ENCODE measurements at regions not wholly inside any gene's neighbourhood (a gene's known extent, or its start where the extent isn't known, plus 50 kb on each side); places are given as distances from the start of the nearest gene placed in this dataset.

DNA sequence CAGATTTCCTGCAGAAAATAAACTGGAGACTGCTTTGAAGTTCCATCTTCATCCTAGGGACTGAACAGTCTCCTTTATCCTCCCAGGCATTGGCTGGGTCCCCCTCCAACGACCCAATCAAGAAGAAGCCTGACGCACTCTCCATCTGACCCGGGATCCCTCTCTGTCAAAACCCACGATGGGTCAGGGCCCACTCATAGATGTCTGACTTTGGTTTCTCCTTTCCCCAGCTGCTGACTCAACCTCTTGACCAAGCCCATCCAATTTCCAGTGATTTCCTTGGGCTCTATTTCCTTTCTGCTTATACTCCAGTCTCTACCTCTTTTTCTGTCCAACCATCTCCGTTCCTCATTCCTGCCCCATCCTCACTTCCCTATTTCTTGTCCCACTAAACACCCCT lies 189.7 kb downstream of the MIAT start:
- no peak for DNase-seq

DNA sequence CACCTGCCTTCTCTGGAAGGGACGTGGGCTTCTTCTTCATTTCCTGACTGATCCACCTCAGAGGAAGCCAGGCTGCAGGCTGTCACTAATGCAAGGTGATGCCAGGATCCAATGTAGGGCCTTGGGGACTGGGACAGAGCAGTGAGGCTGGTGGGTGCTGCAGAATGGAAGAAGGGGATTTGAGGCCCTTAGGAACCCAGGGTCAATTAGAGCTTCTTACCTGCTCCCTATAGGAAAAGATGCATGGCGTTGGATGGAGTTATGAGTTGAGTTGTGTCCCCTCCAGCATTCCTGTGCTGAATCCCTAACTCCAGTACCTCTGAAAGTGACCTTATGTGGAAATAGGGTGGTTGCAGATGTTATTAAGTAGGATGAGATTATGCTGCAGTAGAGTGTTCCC lies 190.4 kb downstream of the MIAT start:
- no peak for DNase-seq

DNA sequence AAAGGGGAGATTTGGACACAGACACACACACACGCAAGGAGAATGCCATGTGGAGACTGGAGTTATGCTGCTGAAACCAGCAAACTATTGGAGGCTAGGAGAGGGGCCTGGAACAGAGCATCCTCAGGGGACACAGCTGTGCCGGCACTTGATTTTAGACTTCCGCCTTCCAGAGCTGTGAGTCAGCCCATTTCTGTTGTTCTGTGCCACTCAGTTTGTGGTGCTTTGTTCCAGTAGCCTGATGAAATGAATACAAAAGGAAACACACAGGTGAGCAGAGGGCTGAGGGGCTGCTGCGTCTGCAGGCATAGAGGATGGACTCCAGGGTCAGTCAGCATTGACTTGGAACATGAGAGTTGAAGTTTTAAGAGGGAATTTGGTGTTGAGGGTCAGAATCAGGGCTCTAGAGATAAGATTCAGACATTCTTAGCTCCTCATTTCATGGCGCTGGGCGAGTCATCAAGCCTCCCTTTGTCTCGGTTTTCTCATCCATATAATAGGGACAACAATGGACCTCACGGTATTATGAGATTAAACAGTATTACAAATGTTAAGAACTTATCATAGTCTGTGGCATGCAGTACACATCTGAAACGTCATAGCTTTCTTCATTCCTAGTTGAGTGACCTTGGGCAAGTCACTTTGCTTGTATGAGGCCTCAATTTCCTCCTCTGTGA lies 191.0 kb downstream of the MIAT start:
- no peak for DNase-seq

DNA sequence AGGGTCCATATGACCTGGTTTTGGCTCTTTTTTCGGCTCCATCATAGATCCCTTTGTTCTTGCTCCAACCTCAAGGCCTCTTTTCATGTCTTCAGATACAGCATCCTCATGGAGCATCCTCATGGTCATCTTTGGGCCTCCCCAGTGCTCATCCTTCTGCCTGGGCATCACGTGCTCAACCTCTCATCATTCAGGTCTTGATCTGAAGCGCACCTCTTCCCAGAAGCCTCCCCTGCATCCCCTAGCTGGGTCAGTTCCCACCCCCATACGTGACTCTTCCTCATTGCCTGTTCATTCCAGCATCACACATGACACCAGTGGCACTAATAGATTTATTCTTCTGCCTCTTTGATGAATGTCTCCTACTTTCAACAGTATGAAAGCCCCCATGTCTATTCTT lies 192.2 kb downstream of the MIAT start:
- no peak for DNase-seq

DNA sequence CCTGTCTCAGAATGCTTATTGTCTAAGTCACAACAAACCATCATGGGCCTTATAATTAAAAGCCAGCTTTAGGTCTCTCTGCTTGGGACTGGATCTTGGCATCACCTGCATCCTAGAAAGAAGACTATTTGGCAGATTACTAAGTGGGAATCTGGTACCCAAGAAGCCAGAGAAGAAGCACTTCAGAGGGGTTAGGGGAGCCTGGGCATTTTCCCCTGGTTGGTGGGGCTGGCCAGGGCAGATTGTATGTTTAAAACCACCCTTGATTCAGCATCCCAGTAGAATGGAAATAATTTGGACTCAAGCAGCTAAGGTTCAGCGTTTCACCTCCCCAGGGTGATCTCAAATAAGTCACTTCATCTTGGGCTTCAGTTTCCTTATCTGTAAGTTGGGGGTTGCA lies 193.7 kb downstream of the MIAT start:
- no peak for DNase-seq

DNA sequence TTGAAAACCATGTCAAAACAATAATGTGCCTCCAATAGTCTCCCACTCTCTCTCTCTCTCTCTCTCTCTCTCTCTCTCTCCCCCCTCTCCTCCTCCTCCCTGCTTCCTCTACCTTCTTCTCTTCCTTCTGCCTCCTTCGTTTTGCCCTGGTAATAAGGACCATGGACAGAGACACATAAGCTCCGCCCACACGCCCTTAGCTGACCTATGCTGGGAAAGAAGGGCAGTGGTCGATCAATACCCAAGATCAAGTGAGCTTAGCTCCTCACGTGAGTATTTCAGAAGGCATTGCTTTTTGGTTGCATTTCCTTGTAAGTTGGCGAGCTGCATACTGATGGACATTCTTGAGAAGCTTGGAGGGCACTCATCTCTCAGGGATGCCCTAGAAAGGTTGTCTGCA lies 194.8 kb downstream of the MIAT start:
- no peak for DNase-seq

DNA sequence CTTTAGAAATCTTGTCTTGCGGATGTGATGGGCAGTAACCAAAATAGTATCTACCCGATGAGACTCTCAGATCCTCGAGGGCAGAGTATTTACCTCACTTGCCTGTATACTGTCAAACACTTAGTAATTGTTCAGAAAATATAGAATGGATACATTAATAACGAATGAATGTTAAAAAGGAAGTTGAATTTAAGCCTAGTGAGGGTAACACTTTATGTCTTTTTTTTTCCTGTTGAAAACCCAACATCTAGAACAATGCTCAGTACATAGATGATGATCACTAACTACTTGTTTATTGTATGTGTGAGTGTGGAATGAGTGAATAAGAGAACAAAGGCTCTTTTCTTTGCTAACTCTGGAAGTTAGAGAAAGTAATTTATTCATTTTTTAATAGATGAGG lies 195.7 kb downstream of the MIAT start:
- no peak for DNase-seq

DNA sequence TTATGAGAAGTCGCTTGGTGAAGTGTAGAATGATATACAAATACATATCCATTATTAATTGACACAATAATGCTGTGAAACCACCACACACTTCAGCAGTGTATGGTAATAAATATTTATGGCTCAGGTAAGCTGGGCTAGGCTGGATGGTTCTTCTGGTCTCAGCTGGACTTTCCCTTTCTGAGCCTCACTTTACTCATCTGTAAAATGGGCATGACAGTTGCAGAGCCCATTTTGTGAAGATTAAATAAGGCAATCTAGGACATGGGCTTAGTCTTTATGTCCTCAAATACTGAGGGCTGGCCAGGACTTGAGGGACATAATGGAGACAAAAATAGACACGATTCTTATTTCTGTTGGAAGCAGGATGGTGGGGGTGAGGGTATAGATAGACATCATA lies 196.1 kb downstream of the MIAT start:
- DNase-seq = no peak

DNA sequence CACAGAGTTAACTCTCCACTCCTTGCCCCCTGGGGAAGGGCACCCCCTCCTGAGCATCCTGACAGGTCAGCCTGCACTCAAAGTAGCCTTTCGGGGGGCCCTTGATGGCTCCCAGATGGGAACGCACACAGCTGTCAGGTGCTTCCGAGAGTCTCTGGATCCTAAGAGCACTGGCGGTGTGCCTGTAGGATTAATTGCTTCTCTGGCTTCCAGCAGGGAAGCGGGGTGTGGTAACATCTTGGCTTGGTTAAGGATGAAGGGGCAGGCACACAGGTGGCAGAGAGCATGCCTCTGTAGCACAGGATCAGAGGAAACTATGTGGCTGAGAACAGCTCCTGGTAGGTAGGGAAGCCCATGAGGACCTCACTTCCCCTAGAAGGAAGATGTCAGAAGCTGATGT lies 199.8 kb downstream of the MIAT start:
- no peak for DNase-seq

DNA sequence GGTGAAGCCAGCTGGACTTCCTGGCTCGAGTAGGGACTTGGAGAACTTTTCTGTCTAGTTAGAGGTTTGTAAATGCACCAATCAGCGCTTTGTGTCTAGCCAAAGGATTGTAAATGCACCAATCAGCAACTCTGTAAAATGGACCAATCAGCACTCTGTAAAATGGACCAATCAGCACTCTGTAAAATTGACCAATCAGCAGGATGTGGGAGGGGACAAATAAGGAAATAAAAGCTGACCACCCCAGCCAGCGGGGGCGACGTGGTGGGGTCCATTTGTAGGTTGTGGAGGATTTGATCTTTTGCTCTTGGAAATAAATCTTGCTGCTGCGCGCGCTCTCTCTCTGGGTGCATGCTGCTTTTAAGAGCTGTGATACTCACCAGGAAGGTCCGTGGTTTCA lies 202.9 kb downstream of the MIAT start:
- DNase-seq = no peak

DNA sequence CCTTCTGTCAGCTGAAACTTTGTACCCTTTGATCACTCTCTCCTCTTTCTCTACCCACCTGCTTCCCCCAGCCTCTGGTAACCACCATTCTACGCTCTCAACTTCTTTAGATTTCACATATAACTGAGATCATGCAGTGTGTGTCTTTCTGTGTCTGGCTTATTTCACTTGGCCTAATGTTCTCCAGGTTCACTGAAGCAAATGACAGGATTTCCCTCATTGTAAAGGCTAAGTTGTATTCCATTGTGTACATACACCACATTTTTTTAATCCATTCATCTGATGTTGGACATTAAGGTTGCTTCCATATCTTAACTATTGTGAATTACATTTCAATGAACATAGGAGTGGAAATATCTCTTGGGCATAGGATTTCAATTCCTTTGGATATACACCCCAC lies 207.6 kb downstream of the MIAT start:
- DNase-seq = no peak

DNA sequence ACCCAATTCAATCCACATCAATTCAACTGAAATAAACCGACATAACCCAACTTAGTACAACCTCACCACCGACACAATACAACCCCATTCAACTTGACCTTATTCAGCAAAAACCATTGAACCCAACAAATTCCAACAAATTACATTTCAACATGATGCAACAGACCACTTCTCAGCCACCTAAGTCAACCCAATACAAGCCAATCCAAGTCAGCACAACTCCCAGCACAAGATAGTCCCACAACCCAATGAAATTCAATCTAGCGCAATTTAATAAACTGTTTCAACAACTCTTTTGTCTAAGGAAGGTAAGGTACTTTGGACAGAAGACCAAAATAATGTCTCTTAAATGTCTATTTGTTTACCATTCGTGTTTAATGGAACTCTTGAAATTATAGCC lies 226.0 kb downstream of the MIAT start:
- DNase-seq = no peak

DNA sequence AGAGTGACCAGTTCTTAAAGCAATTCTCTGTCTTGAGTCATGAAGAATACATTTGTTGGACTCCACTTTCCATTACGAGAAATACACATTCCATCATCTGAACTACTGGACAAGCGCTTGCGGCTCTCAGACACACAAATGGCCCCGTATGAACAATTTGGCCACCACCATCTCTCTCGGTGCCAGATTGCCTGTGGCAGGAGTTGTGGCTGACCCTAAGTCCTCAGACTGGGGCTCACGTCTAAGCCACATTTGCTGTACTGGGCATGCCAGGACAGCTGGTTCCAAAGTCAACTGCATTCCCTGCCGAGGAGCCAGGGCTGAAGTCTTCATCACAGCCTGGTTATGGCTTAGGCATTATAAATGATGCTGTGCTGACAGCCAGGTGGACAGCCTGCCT lies 227.5 kb downstream of the MIAT start:
- peak; percentile 48 for DNase-seq

DNA sequence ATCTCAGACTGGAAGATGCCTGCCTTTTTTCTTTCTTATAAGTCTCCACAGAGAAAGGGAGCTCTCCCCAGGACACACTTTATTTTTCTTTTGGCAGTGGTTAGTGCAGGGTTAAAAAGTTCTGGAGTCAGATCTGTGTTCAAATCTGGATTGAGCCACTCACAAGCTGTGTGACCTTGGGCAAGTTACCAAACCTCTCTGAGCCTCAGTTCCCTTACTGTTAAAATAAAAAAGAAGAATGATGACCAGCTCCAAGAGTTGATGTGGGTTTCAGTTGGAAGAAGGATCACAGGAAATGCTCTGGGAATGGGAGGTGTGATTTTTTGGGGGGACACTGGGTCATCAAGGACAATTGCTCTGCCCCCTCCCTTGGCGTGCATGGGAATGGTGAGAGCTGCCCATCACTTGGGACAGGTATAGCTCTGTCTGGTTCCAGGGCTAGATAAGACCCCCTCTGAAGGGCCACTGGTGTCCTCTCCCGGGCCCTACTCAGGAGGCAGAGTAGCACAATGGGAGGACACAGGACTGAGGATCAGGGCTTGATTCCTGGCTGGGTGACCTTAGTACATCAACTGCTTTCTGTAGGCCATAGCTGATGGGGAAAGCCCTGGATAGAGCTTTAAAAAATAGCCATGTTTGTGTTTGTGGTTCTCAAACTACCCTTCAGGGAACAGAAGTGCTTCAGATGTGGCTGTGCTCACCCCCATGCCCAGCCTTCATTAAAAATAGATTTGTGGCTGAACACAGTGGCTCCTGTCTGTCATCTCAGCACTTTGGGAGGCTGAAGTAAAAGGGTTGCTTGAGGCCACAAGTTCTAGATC lies 228.3 kb downstream of the MIAT start:
- DNase-seq = no peak

DNA sequence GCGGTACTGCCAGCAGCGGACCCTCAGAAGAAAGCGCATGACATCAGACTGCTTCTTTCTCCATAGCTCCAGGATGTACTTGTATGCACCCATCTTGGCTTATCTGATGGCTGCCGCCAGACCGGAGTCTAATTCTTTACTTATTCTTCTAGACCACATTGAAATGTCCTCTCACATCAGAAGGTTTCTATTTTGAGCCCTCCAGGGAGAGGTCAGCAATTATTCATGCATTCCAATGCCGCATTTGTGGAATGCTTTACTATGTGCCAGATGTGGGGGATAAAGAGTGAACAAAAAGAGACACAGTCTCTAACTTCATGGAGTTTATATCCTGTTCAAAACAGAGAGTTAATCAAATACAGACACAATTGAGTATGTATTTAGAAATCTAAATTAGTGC lies 230.1 kb downstream of the MIAT start:
- peak; percentile 36 for DNase-seq

DNA sequence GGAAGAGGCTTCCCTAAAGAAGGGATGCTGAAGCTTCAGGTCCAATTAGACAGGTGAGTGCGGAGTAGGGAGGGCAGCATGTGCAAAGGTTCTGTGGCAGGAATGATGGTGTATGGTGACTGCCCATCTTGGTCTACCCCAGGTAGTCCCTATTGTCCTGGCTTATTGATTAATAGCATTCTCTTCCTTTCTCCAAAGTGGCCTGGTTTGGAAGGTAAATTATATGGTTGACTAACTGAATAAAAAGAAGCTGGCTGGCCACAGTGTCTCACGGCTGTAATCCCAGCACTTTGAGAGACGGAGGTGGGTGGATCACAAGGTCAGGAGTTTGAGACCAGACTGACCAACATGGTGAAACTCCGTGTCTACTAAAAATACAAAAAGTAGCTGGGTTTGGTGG lies 230.5 kb downstream of the MIAT start:
- no peak for DNase-seq

DNA sequence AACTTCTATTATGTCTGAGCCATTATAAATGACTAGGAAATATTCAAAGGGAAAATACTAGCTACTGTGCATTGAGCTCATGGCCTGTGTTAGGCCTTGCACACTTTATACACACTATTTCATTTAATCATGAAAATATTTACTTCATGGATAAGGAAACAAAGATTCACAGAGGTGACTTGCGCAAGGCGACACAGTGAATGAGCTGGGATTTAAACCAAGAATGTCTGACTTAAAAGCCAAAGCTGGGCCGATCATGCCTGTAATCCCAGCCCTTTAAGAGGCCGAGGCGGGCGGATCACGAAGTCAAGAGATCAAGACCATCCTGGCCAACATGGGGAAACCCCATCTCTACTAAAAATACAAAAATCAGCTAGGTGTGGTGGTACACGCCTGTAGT lies 231.5 kb downstream of the MIAT start:
- no peak for DNase-seq

DNA sequence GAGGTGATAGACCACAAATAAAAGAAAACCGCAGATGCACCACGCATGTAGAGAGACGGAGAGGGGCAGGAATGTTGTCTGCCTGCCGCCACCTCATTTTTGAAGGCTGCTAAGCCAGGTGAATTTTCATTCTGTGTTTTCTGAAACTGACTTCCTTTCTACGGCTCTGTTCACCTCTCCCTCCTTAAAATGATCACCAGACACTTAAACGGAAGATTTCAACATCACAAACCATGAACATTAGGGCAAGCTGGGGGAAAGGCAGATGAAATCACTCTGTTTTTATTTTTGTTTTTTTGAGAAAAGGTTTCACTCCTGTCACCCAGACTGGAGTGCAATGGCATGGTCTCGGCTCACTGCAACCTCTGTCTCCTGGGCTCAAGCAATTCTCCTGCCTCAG lies 232.4 kb downstream of the MIAT start:
- no peak for DNase-seq

DNA sequence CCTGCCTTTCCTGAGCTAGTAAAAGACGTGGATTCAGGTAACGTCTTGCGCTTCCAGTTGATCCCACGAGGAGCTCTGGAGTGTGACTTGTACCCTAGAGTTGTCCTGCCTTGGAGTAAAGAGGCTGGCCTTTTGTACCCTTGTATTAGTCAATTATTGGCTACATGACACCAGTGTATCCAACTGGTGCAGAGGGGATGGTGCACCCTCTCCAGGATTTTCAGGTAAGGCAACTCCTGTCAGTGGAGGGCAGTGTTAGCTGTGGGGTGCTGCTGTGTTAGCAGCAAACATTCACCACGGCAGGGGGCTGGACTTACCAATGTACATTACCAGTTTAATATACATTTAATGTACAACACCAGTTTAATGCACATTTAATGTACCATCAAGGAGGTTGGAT lies 233.5 kb downstream of the MIAT start:
- no peak for DNase-seq

DNA sequence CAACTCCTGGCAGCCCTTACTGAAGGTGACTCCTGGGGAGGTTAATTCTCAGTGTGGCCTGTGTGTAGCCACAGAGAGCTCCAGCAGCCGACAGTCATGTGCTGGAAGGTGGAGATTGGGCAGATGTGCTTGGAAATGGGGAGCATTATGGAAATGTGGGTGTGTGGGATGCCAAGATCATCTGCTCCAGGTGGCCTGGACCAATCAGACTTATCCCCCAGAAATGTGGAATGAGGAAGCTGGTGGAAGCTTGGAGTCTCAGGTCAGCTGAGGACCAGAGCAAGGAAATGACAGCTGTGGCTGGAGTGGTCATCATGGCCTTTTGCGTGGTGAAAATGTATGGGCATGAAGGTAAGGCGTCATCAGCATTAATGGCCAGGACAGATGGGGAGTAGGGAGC lies 234.0 kb downstream of the MIAT start:
- no peak for DNase-seq

DNA sequence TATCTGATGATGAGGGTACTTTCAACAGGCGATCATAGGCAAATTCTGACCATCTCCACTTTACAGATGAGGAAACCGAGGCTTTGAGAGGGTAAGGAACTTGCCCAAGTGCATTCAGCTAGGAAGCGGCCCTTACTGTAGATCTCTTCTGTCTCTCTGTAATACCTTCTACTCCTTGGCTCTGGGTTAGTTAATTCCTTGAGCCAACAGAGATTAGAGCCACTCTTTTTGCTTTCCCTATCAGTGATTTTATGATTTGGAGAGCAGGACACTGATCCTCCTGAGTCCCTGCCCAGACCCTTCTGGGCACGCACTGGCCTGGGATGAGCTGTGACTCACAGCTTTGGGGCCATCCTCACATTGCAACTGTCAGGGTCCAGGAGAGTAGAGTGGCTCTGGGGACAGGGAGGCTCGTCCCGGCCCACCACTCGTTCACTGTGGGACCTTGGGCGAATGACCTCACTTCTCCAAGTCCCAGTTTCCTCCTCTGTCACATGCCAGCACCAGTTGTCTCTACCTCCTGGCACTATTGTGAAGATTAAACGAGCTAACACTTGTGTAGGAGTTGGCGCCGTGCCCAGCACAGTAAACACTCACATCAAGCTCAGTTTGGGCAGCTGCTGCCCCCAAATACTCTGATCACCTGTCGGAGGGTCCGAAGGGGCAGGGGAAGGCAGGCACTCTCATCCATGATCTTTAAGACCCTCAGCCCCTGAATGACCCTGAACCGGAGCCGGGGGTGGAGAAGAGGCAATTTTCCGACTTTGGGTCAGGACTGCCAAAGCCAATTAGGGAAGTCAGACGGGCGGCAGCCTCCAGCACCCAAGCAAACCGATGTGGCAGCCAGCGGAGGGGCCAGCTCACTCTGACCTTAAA lies 235.0 kb downstream of the MIAT start:
- DNase-seq = peak; percentile 69

DNA sequence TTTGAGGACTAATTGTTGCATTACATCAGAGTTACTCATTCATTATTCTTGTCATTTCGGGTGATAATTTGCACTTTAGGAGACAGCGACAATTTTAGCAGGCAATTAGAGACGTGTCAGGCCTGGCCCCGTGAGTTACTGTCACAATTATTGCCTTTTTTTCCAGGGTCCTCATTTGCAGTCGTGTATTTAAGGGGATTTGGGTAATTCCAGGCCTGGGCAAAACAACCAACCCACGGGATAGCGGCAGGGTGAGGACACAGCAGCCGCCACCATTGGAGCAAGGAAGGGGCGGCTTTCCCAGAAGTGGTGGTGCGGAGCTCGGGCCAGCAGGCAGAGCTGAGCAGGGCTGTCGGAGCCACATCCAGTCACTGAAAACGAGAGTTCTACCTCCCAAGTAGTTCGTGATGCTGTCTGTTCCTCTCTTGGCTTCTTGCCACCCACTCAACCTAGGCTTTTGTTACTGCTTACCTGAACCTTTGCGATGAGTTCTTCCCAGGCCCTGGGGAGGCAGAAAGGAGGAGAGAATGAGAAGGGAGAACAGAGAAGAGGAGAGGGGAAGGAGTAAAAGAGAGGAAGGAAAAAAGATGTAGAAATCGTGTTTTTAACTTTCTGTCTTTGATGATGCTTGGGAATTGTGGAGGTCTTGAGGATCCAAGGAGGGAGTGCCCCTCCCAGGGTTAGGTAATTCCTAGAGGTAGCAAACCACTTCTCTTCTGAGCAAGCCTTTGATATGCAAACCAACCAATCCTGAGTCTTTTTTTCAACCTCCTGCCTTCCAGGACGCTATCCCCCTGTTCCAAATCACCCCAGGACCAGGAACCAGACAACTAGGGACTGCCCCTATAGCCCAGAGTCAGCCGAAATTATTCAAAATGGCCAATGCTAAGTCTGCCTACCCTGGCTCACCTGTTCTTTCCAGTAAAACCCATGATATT lies 236.1 kb downstream of the MIAT start:
- DNase-seq = peak; percentile 41

DNA sequence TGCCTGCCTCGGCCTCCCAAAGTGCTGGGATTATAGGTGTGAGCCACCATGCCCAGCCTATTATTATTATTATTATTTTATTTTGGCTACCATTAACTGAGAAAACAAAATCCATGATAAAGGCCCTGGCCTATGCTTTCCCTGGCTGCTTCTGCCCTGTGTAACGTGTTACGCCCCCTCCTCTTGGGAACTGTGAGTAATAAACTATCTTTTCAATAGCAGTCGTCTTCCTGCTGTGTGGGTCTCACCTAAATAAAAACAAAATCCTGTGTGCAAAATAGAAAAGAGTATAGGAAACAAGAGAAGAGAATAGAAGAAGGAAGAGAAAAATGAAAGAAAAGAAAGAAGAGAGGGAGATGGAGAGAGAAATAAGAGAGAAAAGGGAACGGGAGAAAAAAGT lies 237.0 kb downstream of the MIAT start:
- DNase-seq = no peak

Data from femur (tissue), 1 donor.